NT2/D1 (cell line): ENCODE measurements at regions not wholly inside any gene's neighbourhood (a gene's known extent, or its start where the extent isn't known, plus 50 kb on each side); places are given as distances from the start of the nearest gene placed in this dataset.

Source experiments
- SUZ12 ChIP-seq: IDR thresholded peaks from 2 replicates; pipeline ENCODE4 v1.6.1; 2011; ENCODE audit not compliant: insufficient read length, insufficient read depth; ENCODE audit errors: extremely low read depth
- YY1 ChIP-seq: IDR thresholded peaks from 2 replicates; pipeline ENCODE4 v1.6.1; 2011; ENCODE audit not compliant: insufficient read length, insufficient read depth
- ZNF274 ChIP-seq: IDR thresholded peaks from 2 replicates; pipeline ENCODE4 v1.6.1; 2011; ENCODE audit warnings: mild to moderate bottlenecking, low read depth, low read length

DNA sequence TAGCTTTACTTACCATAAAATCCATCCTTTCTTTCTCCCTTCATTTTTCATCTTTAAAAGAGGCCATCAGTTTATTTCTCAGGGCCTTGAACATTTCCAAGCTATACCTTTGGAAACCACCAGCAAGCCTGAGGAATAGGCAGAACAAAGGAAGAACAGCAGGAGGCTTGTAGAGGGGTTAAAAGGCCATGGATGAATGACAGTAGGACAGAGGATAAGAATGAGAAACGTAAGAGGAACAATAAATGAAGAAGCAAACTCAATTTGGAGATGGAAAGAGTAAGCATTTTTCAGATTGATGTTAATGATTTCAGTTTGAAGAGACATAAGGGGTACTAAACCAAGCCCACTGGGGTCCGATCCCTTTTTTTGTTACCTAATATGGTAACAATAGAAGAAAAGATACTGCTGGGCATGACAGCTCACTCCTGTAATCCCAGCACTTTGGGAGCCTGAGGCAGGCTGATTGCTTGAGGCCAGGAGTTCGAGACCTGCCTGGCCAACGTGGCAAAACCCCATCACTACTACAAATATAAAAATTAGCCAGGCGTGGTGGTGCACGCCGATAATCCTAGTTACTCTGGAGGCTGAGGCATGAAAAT, 106.6 kb upstream of the NMUR2 start:
- TF ChIP-seq ZNF274 (no peak), YY1 (no peak), SUZ12 (no peak)
